HL-60/S4 treated with retinoic acid at 250 ng/mL for 4 days and 3 days (cell line): ENCODE measurements at regions not wholly inside any gene's neighbourhood (a gene's known extent, or its start where the extent isn't known, plus 50 kb on each side); places are given as distances from the start of the nearest gene placed in this dataset.
"Not testable (repeated sequence)": the region's sequence is repeated elsewhere in the genome, so short reads cannot be mapped to it uniquely, and the experiment has no call there.

Source experiments
- in situ Hi-C: fragments of 300-500 bp; cut with MboI; formaldehyde crosslinking; loops from 2 replicates; pipeline ENCODE4 v1.7.0; 2022; ENCODE audit warnings: low sequenced_read_pairs

GRCh38 chr20:17874271-17875105, 94.1 kb downstream of the SNX5 start:
- in situ Hi-C loops: loop anchor here (25.0 kb wide), 1 partner anchor 187 kb away; the partner anchor contains the start of genes BANF2 and RRBP1

- in situ Hi-C loops: no loop called here
These were observed 95.0 kb downstream of the SNX5 start for GRCh38 chr20:17873410-17874270.

- in situ Hi-C loops: no loop called here
These were observed 95.6 kb downstream of the SNX5 start for GRCh38 chr20:17872959-17873358.

- in situ Hi-C loops: no loop called here
These were observed 96.2 kb downstream of the SNX5 start for GRCh38 chr20:17872434-17872833.

GRCh38 chr20:17871886-17872285, 96.7 kb downstream of the SNX5 start:
- in situ Hi-C loops: no loop called here

- in situ Hi-C loops: no loop called here
These were observed 97.4 kb downstream of the SNX5 start for GRCh38 chr20:17871181-17871580.

- in situ Hi-C loops: no loop called here
These were observed 98.4 kb downstream of the SNX5 start for GRCh38 chr20:17870086-17870740.

- in situ Hi-C loops: no loop called here
These were observed 99.1 kb downstream of the SNX5 start for GRCh38 chr20:17869295-17869994.

GRCh38 chr20:17868700-17869231, 99.8 kb downstream of the SNX5 start:
- in situ Hi-C loops: no loop called here

- in situ Hi-C loops: no loop called here
These were observed 100.4 kb downstream of the SNX5 start for GRCh38 chr20:17868151-17868550.

- in situ Hi-C loops: no loop called here
These were observed 101.3 kb downstream of the SNX5 start for GRCh38 chr20:17867131-17867925.

GRCh38 chr20:17866234-17867001, 102.2 kb downstream of the SNX5 start:
- in situ Hi-C loops: no loop called here

- in situ Hi-C loops: no loop called here
These were observed 104.9 kb downstream of the SNX5 start for GRCh38 chr20:17863577-17864292.

- in situ Hi-C loops: no loop called here
These were observed 105.4 kb downstream of the SNX5 start for GRCh38 chr20:17863209-17863576.

GRCh38 chr20:17862171-17862570, 106.4 kb downstream of the SNX5 start:
- in situ Hi-C loops: no loop called here

GRCh38 chr20:17861620-17862019, 107.0 kb downstream of the SNX5 start:
- in situ Hi-C loops: not testable (repeated sequence)

- in situ Hi-C loops: no loop called here
These were observed 108.0 kb downstream of the SNX5 start for GRCh38 chr20:17860301-17861197.
